Heart left ventricle (tissue), 16 donors: ENCODE measurements at regions not wholly inside any gene's neighbourhood (a gene's known extent, or its start where the extent isn't known, plus 50 kb on each side); places are given as distances from the start of the nearest gene placed in this dataset.
A peak's percentile ranks its signal among the peaks of the same experiment; 100 is the strongest.

Experiments
- ATAC-seq, 4 donors: fragments of 200-7000 bp; cut with Tn5 transposase; one replicate each; pipeline ENCODE4 v1.9.1; 2020 to 2022; ENCODE audit warnings: moderate library complexity in 4 of 4, mild to moderate bottlenecking in 3 of 4, moderate number of reproducible peaks in 1 of 4
- DNase-seq, 5 donors: peaks; one replicate each; pipeline ENCODE4 v3.0.0-alpha.2; 2020
- H3K27ac ChIP-seq, 12 donors: fragments of 200-600 bp; sonication (generic) in 4 of 12; one replicate each; pipeline versions ENCODE4 v1.5.0 to v1.8.0; 2016 to 2022; ENCODE audit warnings: mild to moderate bottlenecking in 2 of 12
- H3K27me3 ChIP-seq, 9 donors: fragments of 200-600 bp; sonication (generic) in 2 of 9; one replicate each; pipeline versions ENCODE4 v1.5.1 to v1.8.0; 2016 to 2022; ENCODE audit warnings: mild to moderate bottlenecking in 3 of 9
- H3K36me3 ChIP-seq, 9 donors: fragments of 200-600 bp; sonication (generic) in 2 of 9; one replicate each; pipeline versions ENCODE4 v1.5.0 to v1.8.0; 2018 to 2022; ENCODE audit warnings: mild to moderate bottlenecking in 2 of 9
- H3K4me1 ChIP-seq, 12 donors: fragments of 200-600 bp; sonication (generic) in 4 of 12; one replicate each; pipeline versions ENCODE4 v1.5.0 to v1.8.0; 2016 to 2022; ENCODE audit warnings: mild to moderate bottlenecking in 3 of 12
- H3K4me3 ChIP-seq, 12 donors: fragments of 200-600 bp; sonication (generic) in 4 of 12; one replicate each; pipeline versions ENCODE4 v1.5.0 to v1.8.0; 2017 to 2022; ENCODE audit warnings: mild to moderate bottlenecking in 9 of 12, moderate library complexity in 4 of 12
- H3K9me3 ChIP-seq, 12 donors: fragments of 200-600 bp; sonication (generic) in 4 of 12; one replicate each; pipeline versions ENCODE4 v1.5.0 to v1.8.0; 2016 to 2022; ENCODE audit warnings: mild to moderate bottlenecking in 1 of 12
- CTCF ChIP-seq, 12 donors: fragments of 200-600 bp; sonication (generic) in 4 of 12; IDR thresholded peaks; one replicate each; pipeline versions ENCODE4 v1.5.0 to v1.8.0; 2018 to 2022; ENCODE audit warnings: antibody characterized with exemption in 12 of 12, mild to moderate bottlenecking in 5 of 12
- POLR2A ChIP-seq, 2 donors: fragments of 450-650 bp; IDR thresholded peaks; one replicate each; pipeline ENCODE4 v1.6.1; 2017; ENCODE audit warnings: antibody characterized with exemption in 2 of 2, mild to moderate bottlenecking in 2 of 2, moderate library complexity in 2 of 2
- WGBS, 4 donors: extraction: QIAGEN DNeasy Blood & Tissue Kit in 2 of 4; methylation state at CpG; one replicate each; pipeline versions ENCODE4 v1.1.5 to v1.1.7; 2013 to 2018; 5-methylcytosine and 5-hydroxymethylcytosine counted together
- intact Hi-C, 10 donors: fragments of 100-400 bp; cut with DNase I; formaldehyde crosslinking; loops; one replicate each; pipeline versions ENCODE4 v1.11.1 to v1.14.2; 2022
- donor health status: ischemic (EF 13 %, LVEDD 7.1; RV severe dilation, severe dysfunction).
- donor health status: healthy with polysubstance abuse.
- donor health status: DM: no; HTN: yes; CAD: no.
- donor health status: DM: no; HTN: no; CAD: no.
- donor health status: ischemic (EF 25% LVEDD 6.9; RV normal size, moderate dysfunction).
- donor health status: ischemic (EF 25% LVEDD 5.7; RV mildly dilated, moderate dysfunction).
- donor health status: healthy.
- donor health status: DM: yes; HTN: yes; CAD: no.
- donor health status: ischemic (EF 35%, LVEDD 5.7; RV mildly dilated, moderate dysfunction).
- donor health status: nonischemic (EF 11% LVEDD 7.7; RV severe dilation, severe dysfunction).
- donor health status: DM: yes; HTN: yes; CAD: no.
- donor health status: PGD.
- donor health status: ischemic (EF 29% LVEDD 5.4; RV normal size, mild dysfunction).
- donor health status: nonischemic (EF 23%, LVEDD 6.1; RV moderate dilation, normal function).

- H3K9me3 ChIP-seq: no peaks in the 10 kb centered on the region
- WGBS, 4 donors: 78 to 91% (median 83%) methylated on average over 4 of the region's 4 CpGs
- H3K36me3 ChIP-seq: no peaks in the 10 kb centered on the region
- no peak overlapping the region for H3K27ac ChIP-seq
- ATAC-seq: no peak
- DNase-seq: no peak
- intact Hi-C loops: no loop called here
- H3K4me3 ChIP-seq: no peak overlapping the region
- H3K27me3 ChIP-seq: no peaks in the 10 kb centered on the region
- peaks cover 0 to 14% (median 0%) of the 10 kb centered on the region in 12 donors for H3K4me1 ChIP-seq
- TF ChIP-seq CTCF (IDR thresholded peaks at IDR 0.05): no peak
- TF ChIP-seq POLR2A (IDR thresholded peaks at IDR 0.05): no peak
These were observed 456.1 kb upstream of the NPVF start for GRCh38 chr7:25684360-25684759.

- H3K9me3 ChIP-seq: no peaks in the 10 kb centered on the region
- TF ChIP-seq CTCF (IDR thresholded peaks at IDR 0.05): no peak
- TF ChIP-seq POLR2A (IDR thresholded peaks at IDR 0.05): no peak
- DNase-seq: no peak
- no peaks in the 10 kb centered on the region for H3K27me3 ChIP-seq
- ATAC-seq: no peak
- H3K4me1 ChIP-seq: peaks cover 0 to 14% (median 0%) of the 10 kb centered on the region in 12 donors
- intact Hi-C loops: no loop called here
- no peaks in the 10 kb centered on the region for H3K36me3 ChIP-seq
- no peak overlapping the region for H3K4me3 ChIP-seq
- no peak overlapping the region for H3K27ac ChIP-seq
- 59 to 71% (median 66%) methylated on average over 4 of the region's 4 CpGs for WGBS, 4 donors
These were observed 458.2 kb upstream of the NPVF start for GRCh38 chr7:25686493-25686892.

GRCh38 chr7:25694211-25694610 is 457.8 kb upstream of the NFE2L3 start:
- DNase-seq (no peak), ATAC-seq (no peak)
- H3K4me1 ChIP-seq: peaks cover 0 to 23% (median 1%) of the 10 kb centered on the region in 12 donors
- intact Hi-C loops: no loop called here
- H3K9me3 ChIP-seq: no peaks in the 10 kb centered on the region
- no peak for TF ChIP-seq CTCF (IDR thresholded peaks at IDR 0.05)
- no peak for TF ChIP-seq POLR2A (IDR thresholded peaks at IDR 0.05)
- H3K36me3 ChIP-seq: no peaks in the 10 kb centered on the region
- 34 to 51% (median 44%) methylated on average over 2 of the region's 2 CpGs for WGBS, 4 donors
- H3K27me3 ChIP-seq: no peaks in the 10 kb centered on the region
- H3K27ac ChIP-seq: peak overlapping the region in 11 of 12 donors; percentile 14 to 88 (median 56)
- H3K4me3 ChIP-seq: no peak overlapping the region

GRCh38 chr7:25694699-25695098 is 457.3 kb upstream of the NFE2L3 start:
- Histone ChIP-seq H3K27ac (peak overlapping the region in 11 of 12 donors; percentile 14 to 88 (median 56)), H3K4me3 (no peak overlapping the region), H3K27me3 (no peaks in the 10 kb centered on the region), H3K4me1 (peaks cover 0 to 23% (median 1%) of the 10 kb centered on the region in 12 donors), H3K9me3 (no peaks in the 10 kb centered on the region), H3K36me3 (no peaks in the 10 kb centered on the region)
- TF ChIP-seq POLR2A (IDR thresholded peaks at IDR 0.05): no peak
- TF ChIP-seq CTCF (IDR thresholded peaks at IDR 0.05): no peak
- intact Hi-C loops: no loop called here
- WGBS, 4 donors: 49 to 61% (median 54%) methylated on average over 4 of the region's 4 CpGs
- peak in 3 of 5 donors; percentile 28 to 44 (median 31) for DNase-seq
- ATAC-seq: peak; percentile 47 to 85 (median 72)
